ENCODE measurements at regions not wholly inside any gene's neighbourhood (a gene's known extent, or its start where the extent isn't known, plus 50 kb on each side); places are given as distances from the start of the nearest gene placed in this dataset.

DNA sequence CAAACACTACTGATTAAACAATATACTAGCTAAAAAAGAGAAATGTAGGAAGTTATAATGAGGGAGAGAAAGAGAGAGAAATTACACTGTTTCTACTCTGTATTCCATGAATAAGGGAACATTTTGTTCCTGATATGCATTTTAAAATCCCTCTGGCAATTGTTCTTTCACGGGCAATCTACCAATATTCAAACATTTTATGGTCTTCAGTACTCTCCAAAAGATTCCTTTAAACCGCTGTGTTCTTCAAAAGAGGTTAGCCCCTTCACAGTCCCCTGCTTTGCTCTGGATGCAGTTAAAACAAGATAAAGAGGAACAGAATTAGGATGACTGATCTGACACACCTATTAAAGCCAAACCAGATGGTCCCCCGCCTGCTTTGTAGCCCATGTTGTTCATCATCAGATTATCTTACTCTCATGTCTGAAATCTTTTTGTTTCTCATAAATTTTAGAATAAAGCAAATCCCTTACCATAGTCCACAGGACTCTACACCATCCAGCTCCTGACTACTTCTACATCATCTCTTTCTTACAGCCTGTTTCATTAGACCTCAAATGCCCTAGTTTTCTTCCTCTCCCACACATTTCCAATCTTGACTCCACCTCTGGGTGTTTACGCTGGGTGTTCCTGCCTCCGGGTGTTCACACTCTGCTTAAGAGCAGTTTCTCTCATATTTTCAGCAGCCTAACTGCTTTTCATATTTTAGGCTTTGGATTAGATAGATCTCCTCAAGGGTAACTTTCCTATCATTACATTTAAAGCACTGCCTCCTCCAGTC, 399.7 kb downstream of the COL12A1 start:
- Histone ChIP-seq H3K9me3 (no peaks in the 10 kb centered on the region), H3K36me3 (no peaks in the 10 kb centered on the region), H3K27me3 (no peaks in the 10 kb centered on the region), H3K4me1 (no peaks in the 10 kb centered on the region), H3K4me3 (no peak overlapping the region), H3K27ac (peak overlapping the region in 1 of 4 donors; percentile 21)
- no peak for TF ChIP-seq POLR2A (IDR thresholded peaks at IDR 0.05)
- no peak for TF ChIP-seq CTCF (IDR thresholded peaks at IDR 0.05)
- intact Hi-C loops (cut with DNase I), result no loop called here
- DNase-seq, result no peak
- whole genome bisulfite sequencing, 2 donors, result 61 to 67% methylated on average over 5 of the region's 5 CpGs

- Histone ChIP-seq H3K4me1 (no peaks in the 10 kb centered on the region), H3K36me3 (no peaks in the 10 kb centered on the region), H3K9me3 (no peaks in the 10 kb centered on the region), H3K4me3 (no peak overlapping the region), H3K27me3 (no peaks in the 10 kb centered on the region), H3K27ac (no peak overlapping the region)
- no peak for DNase-seq
- TF ChIP-seq POLR2A (IDR thresholded peaks at IDR 0.05) (no peak), CTCF (IDR thresholded peaks at IDR 0.05) (no peak)
- intact Hi-C loops (cut with DNase I), result no loop called here
- WGBS, 2 donors, result 43 to 75% methylated on average over 1 of the region's 1 CpG
These were observed 407.6 kb downstream of the COL12A1 start for GRCh38 chr6:74798302-74798701.

DNA sequence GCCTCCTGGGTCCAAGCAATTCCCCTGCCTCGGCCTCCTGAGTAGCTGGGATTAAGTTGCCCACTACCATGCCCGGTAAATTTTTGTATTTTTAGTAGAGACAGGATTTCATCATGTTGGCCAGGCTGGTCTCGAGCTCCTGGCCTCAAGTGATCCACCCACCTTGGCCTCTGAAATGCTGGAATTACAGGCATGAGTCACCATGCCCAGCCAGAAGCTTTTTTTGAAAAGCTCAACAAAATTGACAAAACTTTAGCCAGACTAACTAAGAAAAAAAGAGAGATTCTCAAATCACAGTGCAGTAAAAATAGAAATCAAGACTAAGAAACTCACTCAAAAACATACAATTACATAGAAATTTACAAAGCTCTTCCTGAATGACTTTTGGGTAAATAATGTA, 420.6 kb downstream of the COL12A1 start:
- DNase-seq, result no peak
- intact Hi-C loops (cut with DNase I), result no loop called here
- Histone ChIP-seq H3K4me3 (no peak overlapping the region), H3K27ac (no peak overlapping the region), H3K36me3 (no peaks in the 10 kb centered on the region), H3K27me3 (no peaks in the 10 kb centered on the region), H3K9me3 (no peaks in the 10 kb centered on the region), H3K4me1 (no peaks in the 10 kb centered on the region)
- TF ChIP-seq CTCF (IDR thresholded peaks at IDR 0.05) (no peak), POLR2A (IDR thresholded peaks at IDR 0.05) (no peak)
- 44 to 54% methylated on average over 2 to 3 of the region's 3 CpGs for WGBS, 2 donors

- Histone ChIP-seq H3K4me1 (no peaks in the 10 kb centered on the region), H3K36me3 (no peaks in the 10 kb centered on the region), H3K27ac (no peak overlapping the region), H3K9me3 (no peaks in the 10 kb centered on the region), H3K4me3 (no peak overlapping the region), H3K27me3 (no peaks in the 10 kb centered on the region)
- 65 to 79% methylated on average over 1 of the region's 1 CpG for WGBS, 2 donors
- TF ChIP-seq CTCF (IDR thresholded peaks at IDR 0.05) (no peak), POLR2A (IDR thresholded peaks at IDR 0.05) (no peak)
- DNase-seq, result no peak
- intact Hi-C loops (cut with DNase I), result no loop called here
These were observed 423.5 kb downstream of the COL12A1 start for GRCh38 chr6:74782346-74782745.

GRCh38 chr6:74780831-74781230, 425.0 kb downstream of the COL12A1 start:
- no peaks in the 10 kb centered on the region for H3K4me1 ChIP-seq
- TF ChIP-seq CTCF (IDR thresholded peaks at IDR 0.05), result no peak
- no peak for TF ChIP-seq POLR2A (IDR thresholded peaks at IDR 0.05)
- no peaks in the 10 kb centered on the region for H3K27me3 ChIP-seq
- no peak for DNase-seq
- no peaks in the 10 kb centered on the region for H3K9me3 ChIP-seq
- intact Hi-C loops (cut with DNase I), result no loop called here
- H3K36me3 ChIP-seq, result no peaks in the 10 kb centered on the region
- no peak overlapping the region for H3K27ac ChIP-seq
- no peak overlapping the region for H3K4me3 ChIP-seq
